ENCODE measurements at regions not wholly inside any gene's neighbourhood (a gene's known extent, or its start where the extent isn't known, plus 50 kb on each side); places are given as distances from the start of the nearest gene placed in this dataset.

- peak overlapping the region; percentile 34 for H3K27ac Mint-ChIP-seq (ENCODE audit: unreplicated experiment)
Observed at GRCh38 chr5:111848476-111848875, 91.5 kb upstream of the NREP start.

GRCh38 chr5:111847052-111847925 lies 90.3 kb upstream of the NREP start:
- Histone ChIP-seq H2AFZ (ENCODE audit: low read depth, low read length) (no peak overlapping the region), H3K4me1 (ENCODE audit: insufficient read depth, low read length) (no peaks in the 10 kb centered on the region), H3K27me3 (ENCODE audit: insufficient read depth, low read length) (no peaks in the 10 kb centered on the region), H3K36me3 (ENCODE audit: insufficient read depth, low read length) (no peaks in the 10 kb centered on the region), H4K20me1 (ENCODE audit: insufficient read depth, low read length) (no peaks in the 10 kb centered on the region), H3K27ac (ENCODE audit: low read depth, low read length) (no peak overlapping the region), H3K9ac (ENCODE audit: low read length) (no peak overlapping the region), H3K79me2 (ENCODE audit: insufficient read depth, low read length) (no peaks in the 10 kb centered on the region), H3K9me3 (ENCODE audit: insufficient read depth, low read depth, low read length) (no peaks in the 10 kb centered on the region), H3K4me2 (ENCODE audit: low read length) (no peak overlapping the region), H3K4me3 (ENCODE audit: insufficient read depth, low read depth, low read length) (no peak overlapping the region)
- FAIRE-seq (no peak), DNase-seq (ENCODE audit: low read depth) (no peak)
- Mint-ChIP-seq H3K27me3 (ENCODE audit: low read depth, unreplicated experiment) (peaks cover 6% of the 10 kb centered on the region), H3K9me3 (ENCODE audit: unreplicated experiment) (no peaks in the 10 kb centered on the region), H3K4me3 (ENCODE audit: unreplicated experiment) (no peak overlapping the region), H3K4me1 (ENCODE audit: low read depth, unreplicated experiment) (no peaks in the 10 kb centered on the region), H3K36me3 (ENCODE audit: low read depth, unreplicated experiment) (no peaks in the 10 kb centered on the region), H3K27ac (ENCODE audit: unreplicated experiment) (no peak overlapping the region)
- no peak for TF ChIP-seq CTCF (IDR thresholded peaks at IDR 0.05; ENCODE audit: insufficient read depth, low read depth, low read length)
- no peak for TF ChIP-seq EZH2 (IDR thresholded peaks at IDR 0.05; ENCODE audit: insufficient read depth, low read length)

More at GRCh38 chr5:111848476-111848875, 91.5 kb upstream of the NREP start:
- Histone ChIP-seq H3K9me3 (ENCODE audit: insufficient read depth, low read depth, low read length) (no peaks in the 10 kb centered on the region), H3K27ac (ENCODE audit: low read depth, low read length) (no peak overlapping the region), H3K36me3 (ENCODE audit: insufficient read depth, low read length) (no peaks in the 10 kb centered on the region), H3K27me3 (ENCODE audit: insufficient read depth, low read length) (no peaks in the 10 kb centered on the region), H3K9ac (ENCODE audit: low read length) (no peak overlapping the region), H3K4me1 (ENCODE audit: insufficient read depth, low read length) (no peaks in the 10 kb centered on the region), H3K4me3 (ENCODE audit: insufficient read depth, low read depth, low read length) (no peak overlapping the region), H4K20me1 (ENCODE audit: insufficient read depth, low read length) (no peaks in the 10 kb centered on the region), H3K4me2 (ENCODE audit: low read length) (no peak overlapping the region), H2AFZ (ENCODE audit: low read depth, low read length) (no peak overlapping the region), H3K79me2 (ENCODE audit: insufficient read depth, low read length) (no peaks in the 10 kb centered on the region)
- H3K27me3 Mint-ChIP-seq (ENCODE audit: low read depth, unreplicated experiment) = peaks cover 6% of the 10 kb centered on the region
- H3K36me3 Mint-ChIP-seq (ENCODE audit: low read depth, unreplicated experiment) = no peaks in the 10 kb centered on the region
- H3K4me1 Mint-ChIP-seq (ENCODE audit: low read depth, unreplicated experiment) = no peaks in the 10 kb centered on the region
- no peak for TF ChIP-seq EZH2 (IDR thresholded peaks at IDR 0.05; ENCODE audit: insufficient read depth, low read length)
- TF ChIP-seq CTCF (IDR thresholded peaks at IDR 0.05; ENCODE audit: insufficient read depth, low read depth, low read length) = no peak
- peak; percentile 38 for DNase-seq (ENCODE audit: low read depth)
- H3K9me3 Mint-ChIP-seq (ENCODE audit: unreplicated experiment) = no peaks in the 10 kb centered on the region
- H3K4me3 Mint-ChIP-seq (ENCODE audit: unreplicated experiment) = no peak overlapping the region
- no peak for FAIRE-seq

Data from astrocyte (in vitro differentiated cells and primary cell).